GM18505 (cell line): ENCODE measurements at regions not wholly inside any gene's neighbourhood (a gene's known extent, or its start where the extent isn't known, plus 50 kb on each side); places are given as distances from the start of the nearest gene placed in this dataset.
"Not testable (repeated sequence)": the region's sequence is repeated elsewhere in the genome, so short reads cannot be mapped to it uniquely, and the experiment has no call there.

Experiments
- ATAC-seq: cut with Tn5 transposase; IDR thresholded peaks from one replicate; pipeline ENCODE4 v1.9.1; 2021; ENCODE audit not compliant: unreplicated experiment
- POLR2A ChIP-seq: IDR thresholded peaks from 4 replicates; pipeline ENCODE4 v1.6.1; 2011; ENCODE audit warnings: borderline replicate concordance; ENCODE audit not compliant: insufficient read depth, insufficient read length; ENCODE audit errors: extremely low read depth

DNA sequence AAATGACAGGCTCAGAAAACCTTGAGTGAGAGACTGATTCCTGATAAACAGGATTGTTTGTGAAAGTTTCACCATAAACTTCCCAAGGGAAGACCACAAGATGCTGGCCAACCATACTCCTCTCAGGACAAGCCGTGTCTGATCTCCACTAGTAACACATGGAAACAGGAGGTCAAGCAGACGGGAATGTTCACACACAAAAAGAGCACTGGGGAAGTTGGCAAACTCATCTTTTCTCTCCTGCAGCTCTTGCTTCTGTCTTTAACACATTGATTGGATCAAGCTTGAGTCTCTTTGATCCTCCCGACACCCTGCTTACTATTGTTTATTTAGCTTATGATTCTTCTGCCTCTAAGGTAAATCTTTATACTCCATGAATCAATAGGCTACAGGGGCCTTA, 713.5 kb downstream of the PDCD6IP start:
- no peak for TF ChIP-seq POLR2A
- ATAC-seq = no peak

DNA sequence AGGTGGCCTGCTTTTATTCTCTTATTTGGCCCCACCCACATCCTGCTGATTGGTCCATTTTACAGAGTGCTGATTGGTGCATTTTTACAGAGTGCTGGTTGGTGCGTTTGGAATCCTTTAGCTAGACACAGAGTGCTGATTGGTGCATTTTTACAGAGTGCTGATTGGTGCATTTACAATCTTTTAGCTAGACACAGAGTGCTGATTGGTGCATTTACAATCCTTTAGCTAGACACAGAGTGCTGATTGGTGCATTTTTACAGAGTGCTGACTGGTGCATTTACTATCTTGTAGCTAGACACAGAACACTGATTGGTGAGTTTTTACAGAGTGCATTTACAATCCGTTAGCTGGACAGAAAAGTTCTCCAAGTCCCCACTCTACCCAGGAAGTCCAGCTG, 720.6 kb downstream of the PDCD6IP start:
- not testable (repeated sequence) for ATAC-seq

DNA sequence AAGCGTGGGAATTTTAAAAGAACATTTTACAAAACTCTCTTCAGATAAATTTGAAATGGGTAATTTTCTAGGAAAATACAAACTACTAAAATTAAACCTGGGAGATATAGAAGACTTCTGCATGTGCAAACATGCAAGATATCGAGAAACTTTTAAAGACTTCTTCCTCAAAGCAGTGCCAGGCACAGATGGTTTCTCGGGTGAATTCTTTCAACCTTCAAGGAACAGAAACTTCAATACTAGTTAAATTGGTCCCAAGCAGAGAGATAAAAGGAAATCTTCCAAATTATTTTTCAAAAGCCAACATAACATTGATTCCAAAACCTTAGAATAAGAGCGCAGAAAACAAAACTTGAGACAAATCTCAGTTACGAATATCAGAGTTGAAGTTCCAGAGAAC, 732.7 kb downstream of the PDCD6IP start:
- no peak for ATAC-seq
- no peak for TF ChIP-seq POLR2A

DNA sequence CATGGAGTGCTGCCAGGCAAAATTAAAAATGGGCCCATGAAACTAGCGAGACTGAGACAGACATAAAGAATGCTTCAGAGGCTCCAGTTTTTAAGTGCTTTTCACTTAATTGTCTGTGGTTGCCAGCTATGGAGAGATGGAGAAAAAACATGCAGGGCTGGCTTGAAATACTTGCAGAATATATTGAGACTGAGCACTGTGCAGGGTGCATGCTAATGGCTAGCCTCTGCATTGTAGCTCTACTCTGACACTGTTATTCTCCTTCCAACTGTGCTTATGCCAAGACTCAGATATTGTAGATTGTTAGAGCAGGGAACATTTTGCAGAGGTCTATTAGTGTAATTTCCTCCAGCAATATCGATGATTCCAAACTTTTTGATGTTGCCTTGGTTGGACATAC, 735.0 kb downstream of the PDCD6IP start:
- TF ChIP-seq POLR2A = no peak
- ATAC-seq = no peak

DNA sequence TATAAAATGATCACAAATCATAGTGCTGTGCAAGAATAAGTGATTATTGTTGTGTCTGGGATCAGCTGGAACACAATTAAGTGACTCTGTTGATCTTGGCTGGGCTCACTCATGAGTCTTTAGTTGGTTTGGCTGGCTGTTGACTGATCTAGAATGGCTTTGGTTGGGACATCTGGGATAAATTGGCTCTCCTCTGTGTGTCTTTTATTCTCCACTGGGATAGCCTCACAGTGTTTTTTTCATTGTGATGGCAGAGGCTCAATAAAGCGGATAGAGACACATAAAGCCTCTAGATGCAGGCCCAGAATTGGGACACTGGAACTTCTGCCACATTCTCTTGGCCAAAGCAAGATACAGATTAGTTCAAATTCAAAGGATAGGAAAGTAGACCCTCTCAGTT, 735.6 kb downstream of the PDCD6IP start:
- no peak for ATAC-seq
- no peak for TF ChIP-seq POLR2A

DNA sequence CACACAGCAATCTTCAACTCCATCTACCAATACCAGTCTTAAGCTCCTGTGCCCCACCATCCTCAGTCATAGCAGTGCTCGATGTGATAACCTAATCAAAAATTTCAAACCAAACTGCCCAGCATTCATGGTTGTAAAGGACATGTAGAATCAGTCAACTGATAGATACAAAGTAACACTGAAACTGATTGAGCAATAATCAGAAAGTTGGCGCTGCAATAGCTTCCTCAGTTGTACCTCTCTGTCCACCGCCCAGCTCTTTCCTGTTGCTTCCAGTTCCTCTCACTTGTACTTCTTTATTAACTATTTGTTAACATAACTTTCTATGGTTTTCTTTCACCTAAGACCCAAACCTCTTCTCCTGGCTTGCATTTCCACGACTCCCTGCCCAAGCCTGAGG, 745.7 kb downstream of the PDCD6IP start:
- ATAC-seq = no peak
- no peak for TF ChIP-seq POLR2A

DNA sequence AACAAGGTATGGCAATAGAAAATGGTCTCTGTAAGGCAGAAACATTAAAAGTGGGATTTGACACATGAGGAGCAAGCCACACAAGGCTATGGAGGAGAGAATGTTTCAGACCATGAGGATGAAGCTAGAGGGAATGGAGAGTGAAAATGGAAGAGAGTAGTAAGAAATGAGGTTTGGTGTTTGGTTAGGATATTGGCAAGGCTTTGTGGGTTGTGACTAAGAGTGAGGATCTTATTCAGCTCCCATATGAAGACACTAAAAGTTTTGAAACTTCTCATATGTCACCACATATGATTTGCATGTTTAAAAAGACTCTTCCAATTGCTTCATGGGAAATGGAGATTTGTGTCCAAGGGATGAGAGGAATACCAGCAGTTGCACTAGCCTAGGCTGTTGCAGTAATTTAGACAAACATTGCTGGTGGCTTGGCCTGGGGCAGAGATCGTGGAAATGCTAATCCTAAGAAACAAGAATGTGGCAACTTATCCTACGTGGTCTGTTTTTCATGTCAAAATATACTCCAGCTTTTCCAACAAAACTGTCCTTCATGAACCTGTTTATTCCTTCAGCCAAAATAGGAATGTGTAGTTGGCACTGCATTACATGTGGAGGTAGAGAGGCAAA, 749.0 kb downstream of the PDCD6IP start:
- ATAC-seq = no peak
- TF ChIP-seq POLR2A = no peak

DNA sequence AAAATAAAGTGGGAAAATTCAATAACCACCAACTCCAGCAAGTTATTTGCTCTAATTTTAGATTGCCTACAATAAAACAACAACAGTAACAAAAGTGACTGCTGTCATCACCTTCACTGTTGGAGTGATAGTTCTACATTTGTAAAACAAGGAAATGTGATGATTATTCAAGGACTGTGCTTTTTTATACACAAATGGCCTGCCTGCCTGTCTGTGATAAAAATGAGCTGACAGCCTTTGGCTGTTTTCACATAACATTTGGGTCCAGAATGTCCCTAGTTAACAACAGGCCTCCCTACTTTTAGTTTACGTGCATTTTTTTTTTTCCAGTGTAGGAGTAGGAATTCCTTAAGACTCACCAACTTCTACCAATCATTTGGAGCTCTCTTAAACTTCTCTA, 768.8 kb downstream of the PDCD6IP start:
- TF ChIP-seq POLR2A = no peak
- ATAC-seq = no peak

DNA sequence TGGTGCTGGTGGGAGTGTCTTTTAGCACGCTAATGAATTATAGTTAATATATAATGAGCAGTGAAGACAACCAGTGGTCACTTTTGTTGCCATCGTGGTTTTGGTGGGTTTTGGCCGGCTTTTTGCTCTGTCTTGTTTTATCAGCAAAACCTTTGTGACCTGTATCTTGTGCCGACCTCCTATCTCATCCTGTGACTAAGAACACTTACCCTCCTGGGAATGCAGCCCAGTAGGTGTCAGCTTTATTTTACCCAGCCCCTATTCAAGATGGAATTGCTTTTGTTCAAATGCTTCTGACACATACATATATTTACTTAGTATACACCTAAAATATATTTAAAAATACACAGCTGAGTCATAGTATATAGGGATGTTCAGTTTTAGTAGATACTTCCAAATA, 770.3 kb downstream of the PDCD6IP start:
- TF ChIP-seq POLR2A = no peak
- ATAC-seq = no peak

DNA sequence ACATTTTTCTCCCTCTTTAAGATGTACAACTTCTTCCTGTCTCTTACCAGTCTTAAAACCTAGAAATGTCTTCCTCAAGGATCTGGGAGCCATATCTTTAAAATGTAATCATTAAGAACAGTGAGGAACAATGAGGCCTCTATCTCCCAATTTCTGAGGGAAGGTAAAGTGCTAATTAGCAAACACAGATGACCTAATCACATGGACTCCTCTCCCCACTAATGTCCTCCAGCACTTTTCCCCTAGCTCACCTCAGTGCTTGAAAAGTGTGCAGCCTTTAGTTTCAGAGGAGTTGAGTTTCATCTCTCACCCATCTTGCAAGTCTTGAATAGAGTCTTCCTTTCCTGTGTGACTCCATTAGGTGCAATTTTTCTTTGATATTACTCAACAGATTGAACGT, 771.0 kb downstream of the PDCD6IP start:
- no peak for ATAC-seq
- TF ChIP-seq POLR2A = no peak

DNA sequence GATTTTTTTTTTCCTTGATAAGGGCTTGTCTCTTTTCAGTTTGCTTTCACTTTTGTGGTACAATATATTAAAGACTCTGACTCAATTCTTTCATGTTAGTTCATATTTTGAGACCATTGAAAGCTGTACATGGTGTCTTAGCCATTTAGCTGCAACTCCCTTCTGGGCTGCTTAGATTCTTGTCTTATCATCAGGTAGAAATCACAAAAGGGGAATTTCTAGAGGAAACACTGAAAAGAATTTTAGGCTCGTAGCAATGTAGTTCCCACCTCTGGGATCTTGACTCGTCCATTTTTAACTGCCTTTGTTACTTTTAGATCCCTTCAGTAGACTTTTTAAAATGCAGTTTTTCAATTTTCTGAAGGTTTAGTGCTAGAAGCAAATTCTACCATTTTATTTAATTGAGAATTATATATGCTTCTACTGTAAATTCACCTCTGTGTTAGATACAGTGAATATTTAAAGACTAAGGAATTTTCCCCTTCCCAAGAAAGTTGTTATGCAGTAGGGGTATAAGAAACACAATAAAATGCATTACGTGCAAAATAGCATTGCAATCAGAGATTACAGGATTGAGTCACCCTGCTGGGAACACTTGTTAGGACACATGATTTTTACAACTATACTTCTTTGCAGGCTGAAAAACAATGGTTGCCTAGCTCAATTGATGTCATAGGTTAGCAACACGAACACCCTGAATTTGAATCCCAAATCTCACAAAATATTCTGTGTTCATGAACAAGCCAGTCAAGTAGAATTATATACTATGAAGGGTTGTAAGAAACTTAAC, 772.7 kb downstream of the PDCD6IP start:
- ATAC-seq = no peak
- no peak for TF ChIP-seq POLR2A

DNA sequence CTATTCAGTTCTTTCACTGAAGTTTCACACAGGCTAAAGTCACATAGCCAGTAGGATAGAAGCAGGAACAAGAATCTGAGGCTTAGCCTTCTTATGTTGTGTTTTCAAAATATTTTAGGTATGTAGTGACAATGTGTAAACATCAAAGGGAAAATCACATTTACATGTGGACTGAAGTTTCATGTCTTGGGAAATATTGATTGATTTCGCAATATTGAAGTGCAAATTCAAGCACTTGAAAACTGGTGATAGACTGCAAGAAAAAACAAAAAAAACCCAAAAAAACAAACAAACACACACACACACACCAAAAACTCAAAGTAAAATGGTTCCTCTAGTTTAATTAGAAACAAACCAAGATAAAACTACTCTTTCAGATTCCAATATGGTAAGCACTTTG, 773.3 kb downstream of the PDCD6IP start:
- no peak for ATAC-seq
- TF ChIP-seq POLR2A = no peak

DNA sequence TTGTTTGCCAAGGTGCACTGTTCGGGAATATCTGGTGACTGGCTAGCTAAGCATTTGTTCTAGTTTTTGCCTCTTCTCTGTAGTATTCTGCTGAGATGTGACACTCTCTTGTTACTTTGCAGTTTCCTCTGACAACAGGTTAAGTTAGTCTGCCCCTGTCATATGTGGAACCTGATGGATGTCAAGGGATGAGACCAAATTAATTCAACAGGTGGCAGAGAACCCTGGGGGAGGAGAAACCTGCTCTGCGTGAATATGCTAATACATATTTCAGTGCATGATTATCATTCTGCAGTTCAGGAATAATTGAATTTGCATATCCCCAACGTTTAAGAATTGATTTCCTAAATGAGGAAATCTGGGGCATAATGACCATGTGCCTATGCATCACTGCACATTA, 777.3 kb downstream of the PDCD6IP start:
- ATAC-seq = no peak
- no peak for TF ChIP-seq POLR2A

DNA sequence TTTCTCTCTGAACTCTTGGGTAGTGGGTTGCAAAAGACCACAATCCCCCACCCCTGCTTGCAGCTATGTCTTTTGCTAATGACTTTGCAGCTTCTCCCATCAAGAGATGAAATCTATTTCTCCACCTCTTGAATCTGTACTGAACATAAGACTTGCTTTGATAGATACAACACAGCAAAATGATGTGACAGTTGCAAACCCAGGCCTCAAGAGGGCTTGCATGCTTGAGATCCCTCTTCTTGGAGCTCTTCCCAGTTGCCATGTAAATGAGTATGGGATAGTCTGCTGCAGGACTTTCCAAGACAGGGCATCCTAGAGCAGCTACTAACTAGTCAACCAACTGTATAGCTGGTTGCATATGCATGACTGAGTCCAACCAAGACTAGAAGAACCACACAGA, 783.6 kb downstream of the PDCD6IP start:
- no peak for ATAC-seq
- no peak for TF ChIP-seq POLR2A
